Hepatocyte (in vitro differentiated cells): ENCODE measurements at regions not wholly inside any gene's neighbourhood (a gene's known extent, or its start where the extent isn't known, plus 50 kb on each side); places are given as distances from the start of the nearest gene placed in this dataset.

Source experiments
- DNase-seq: peaks from one replicate; pipeline ENCODE4 v3.0.0-alpha.2; 2016; ENCODE audit warnings: low spot score
- H2AFZ ChIP-seq: fragments of 200-600 bp; sonication (generic); 2 replicates; pipeline ENCODE4 v1.6.0; 2016; ENCODE audit warnings: antibody characterized with exemption, mild to moderate bottlenecking
- H3K27ac ChIP-seq: fragments of 200-600 bp; sonication (generic); 2 replicates; pipeline ENCODE4 v1.5.1; 2016; ENCODE audit warnings: mild to moderate bottlenecking
- H3K27me3 ChIP-seq: fragments of 200-600 bp; sonication (generic); 2 replicates; pipeline ENCODE4 v1.6.1; 2016
- H3K36me3 ChIP-seq: fragments of 200-600 bp; sonication (generic); replicated peaks from 2 replicates; pipeline ENCODE4 v1.5.1; 2016; ENCODE audit warnings: low read depth; ENCODE audit not compliant: insufficient read depth
- H3K4me1 ChIP-seq: fragments of 200-600 bp; sonication (generic); 2 replicates; pipeline ENCODE4 v1.5.1; 2016; ENCODE audit warnings: mild to moderate bottlenecking, moderate library complexity; ENCODE audit not compliant: insufficient read depth
- H3K4me2 ChIP-seq: fragments of 200-600 bp; sonication (generic); 2 replicates; pipeline ENCODE4 v1.6.0; 2016
- H3K4me3 ChIP-seq: fragments of 200-600 bp; sonication (generic); 2 replicates; pipeline ENCODE4 v1.5.1; 2016; ENCODE audit warnings: mild to moderate bottlenecking
- H3K79me2 ChIP-seq: fragments of 200-600 bp; sonication (generic); 2 replicates; pipeline ENCODE4 v1.6.0; 2017; ENCODE audit warnings: mild to moderate bottlenecking
- H3K9me2 ChIP-seq: fragments of 200-600 bp; sonication (generic); replicated peaks from 2 replicates; pipeline ENCODE4 v1.6.0; 2017; ENCODE audit warnings: mild to moderate bottlenecking; ENCODE audit not compliant: insufficient read depth
- H3K9me3 ChIP-seq: fragments of 200-600 bp; sonication (generic); 2 replicates; pipeline ENCODE4 v1.5.1; 2016; ENCODE audit warnings: low read depth, mild to moderate bottlenecking
- H4K20me1 ChIP-seq: fragments of 200-600 bp; sonication (generic); 2 replicates; pipeline ENCODE4 v1.6.0; 2016; ENCODE audit warnings: mild to moderate bottlenecking; ENCODE audit not compliant: insufficient read depth, poor library complexity, severe bottlenecking
- EZH2 ChIP-seq: fragments of 200-600 bp; sonication (generic); IDR thresholded peaks from 2 replicates; pipeline ENCODE4 v1.6.1; 2016; ENCODE audit warnings: antibody characterized with exemption, mild to moderate bottlenecking, borderline replicate concordance
- EZH2phosphoT487 ChIP-seq: fragments of 200-600 bp; sonication (generic); IDR thresholded peaks from one replicate; pipeline ENCODE4 v1.6.1; 2018; ENCODE audit warnings: antibody characterized with exemption, mild to moderate bottlenecking, low read depth, moderate library complexity; ENCODE audit not compliant: unreplicated experiment, severe bottlenecking
- WGBS: methylation state at CpG from one replicate; pipeline ENCODE4 v1.1.6; 2016; ENCODE audit warnings: low lambda C conversion rate; ENCODE audit errors: missing lambda C conversion rate; 5-methylcytosine and 5-hydroxymethylcytosine counted together
- TF ChIP-seq, protein P1 (sequence below): fragments of 200-600 bp; sonication (generic); IDR thresholded peaks from 2 replicates; pipeline ENCODE4 v1.5.1; 2016; ENCODE audit warnings: antibody characterized with exemption, mild to moderate bottlenecking; ENCODE audit not compliant: poor library complexity

DNA sequence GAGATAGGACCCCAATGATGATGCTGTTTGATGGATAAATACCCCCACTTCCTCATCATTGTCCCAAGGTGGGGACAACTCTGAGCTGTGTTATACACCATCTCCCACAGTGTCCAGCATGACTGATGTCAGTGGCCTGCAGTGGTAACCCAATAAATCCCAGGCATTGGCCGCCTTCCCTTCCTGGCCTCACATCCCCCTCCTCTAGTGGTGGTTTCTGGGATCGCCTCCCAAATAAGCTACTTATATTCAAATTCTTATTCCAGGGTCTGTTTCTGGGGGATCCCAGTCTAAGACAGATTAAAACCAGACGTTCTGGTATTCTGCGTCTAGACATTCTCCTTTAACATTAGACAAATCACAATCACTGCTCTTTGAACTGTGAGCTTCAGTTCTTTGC is 90.6 kb downstream of the SCP2D1 start:
- no peaks in the 10 kb centered on the region for H3K9me2 ChIP-seq
- no peak for DNase-seq
- WGBS: 39% methylated on average over 4 of the region's 4 CpGs
- H3K4me1 ChIP-seq: no peaks in the 10 kb centered on the region
- TF ChIP-seq, protein P1, sequence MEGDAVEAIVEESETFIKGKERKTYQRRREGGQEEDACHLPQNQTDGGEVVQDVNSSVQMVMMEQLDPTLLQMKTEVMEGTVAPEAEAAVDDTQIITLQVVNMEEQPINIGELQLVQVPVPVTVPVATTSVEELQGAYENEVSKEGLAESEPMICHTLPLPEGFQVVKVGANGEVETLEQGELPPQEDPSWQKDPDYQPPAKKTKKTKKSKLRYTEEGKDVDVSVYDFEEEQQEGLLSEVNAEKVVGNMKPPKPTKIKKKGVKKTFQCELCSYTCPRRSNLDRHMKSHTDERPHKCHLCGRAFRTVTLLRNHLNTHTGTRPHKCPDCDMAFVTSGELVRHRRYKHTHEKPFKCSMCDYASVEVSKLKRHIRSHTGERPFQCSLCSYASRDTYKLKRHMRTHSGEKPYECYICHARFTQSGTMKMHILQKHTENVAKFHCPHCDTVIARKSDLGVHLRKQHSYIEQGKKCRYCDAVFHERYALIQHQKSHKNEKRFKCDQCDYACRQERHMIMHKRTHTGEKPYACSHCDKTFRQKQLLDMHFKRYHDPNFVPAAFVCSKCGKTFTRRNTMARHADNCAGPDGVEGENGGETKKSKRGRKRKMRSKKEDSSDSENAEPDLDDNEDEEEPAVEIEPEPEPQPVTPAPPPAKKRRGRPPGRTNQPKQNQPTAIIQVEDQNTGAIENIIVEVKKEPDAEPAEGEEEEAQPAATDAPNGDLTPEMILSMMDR: no peak
- TF ChIP-seq EZH2 (no peak), EZH2phosphoT487 (no peak)
- no peaks in the 10 kb centered on the region for H4K20me1 ChIP-seq
- no peaks in the 10 kb centered on the region for H3K9me3 ChIP-seq
- H3K79me2 ChIP-seq: no peaks in the 10 kb centered on the region
- no peak overlapping the region for H2AFZ ChIP-seq
- no peaks in the 10 kb centered on the region for H3K27me3 ChIP-seq
- H3K4me2 ChIP-seq: no peak overlapping the region
- H3K27ac ChIP-seq: no peak overlapping the region
- no peak overlapping the region for H3K4me3 ChIP-seq
- H3K36me3 ChIP-seq: no peaks in the 10 kb centered on the region

- H2AFZ ChIP-seq: no peak overlapping the region
- H3K79me2 ChIP-seq: no peaks in the 10 kb centered on the region
- no peak overlapping the region for H3K4me2 ChIP-seq
- H3K9me3 ChIP-seq: no peaks in the 10 kb centered on the region
- TF ChIP-seq, protein P1: peak; percentile 41
- TF ChIP-seq EZH2phosphoT487: no peak
- no peaks in the 10 kb centered on the region for H4K20me1 ChIP-seq
- H3K4me1 ChIP-seq: no peaks in the 10 kb centered on the region
- no peak overlapping the region for H3K4me3 ChIP-seq
- no peaks in the 10 kb centered on the region for H3K27me3 ChIP-seq
- no peaks in the 10 kb centered on the region for H3K36me3 ChIP-seq
- WGBS: 61% methylated on average over 5 of the region's 5 CpGs
- peak; percentile 23 for DNase-seq
- H3K9me2 ChIP-seq: no peaks in the 10 kb centered on the region
- H3K27ac ChIP-seq: no peak overlapping the region
Measured at GRCh38 chr20:18904624-18905023, 91.0 kb downstream of the SCP2D1 start.

DNA sequence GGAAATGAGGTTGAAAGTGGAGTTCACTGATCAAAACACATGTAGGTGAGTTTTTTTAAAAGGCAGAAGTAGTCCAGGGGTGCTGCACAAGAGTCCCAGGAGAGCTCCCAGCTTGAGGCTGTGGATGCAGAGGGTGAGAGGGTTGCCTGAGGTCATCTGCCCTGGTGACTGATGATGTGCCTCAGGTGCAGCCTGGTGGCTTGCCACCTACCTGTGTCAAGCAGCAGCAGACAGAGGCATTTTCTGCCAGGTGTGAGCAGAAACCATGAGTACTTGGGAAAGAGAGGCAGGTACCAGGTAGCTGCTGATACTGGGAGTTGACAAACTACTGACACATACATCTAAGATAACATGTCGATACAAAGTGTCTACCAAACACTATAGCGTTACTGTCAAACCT is 92.5 kb downstream of the SCP2D1 start:
- H3K4me2 ChIP-seq: no peak overlapping the region
- H3K27me3 ChIP-seq: no peaks in the 10 kb centered on the region
- H3K4me3 ChIP-seq: no peak overlapping the region
- H2AFZ ChIP-seq: no peak overlapping the region
- TF ChIP-seq, protein P1: no peak
- TF ChIP-seq EZH2phosphoT487 (no peak), EZH2 (no peak)
- no peaks in the 10 kb centered on the region for H3K36me3 ChIP-seq
- H3K9me3 ChIP-seq: no peaks in the 10 kb centered on the region
- no peak overlapping the region for H3K27ac ChIP-seq
- H4K20me1 ChIP-seq: no peaks in the 10 kb centered on the region
- DNase-seq: no peak
- H3K4me1 ChIP-seq: no peaks in the 10 kb centered on the region
- no peaks in the 10 kb centered on the region for H3K79me2 ChIP-seq
- 87% methylated on average over 2 of the region's 2 CpGs for WGBS
- H3K9me2 ChIP-seq: no peaks in the 10 kb centered on the region

DNA sequence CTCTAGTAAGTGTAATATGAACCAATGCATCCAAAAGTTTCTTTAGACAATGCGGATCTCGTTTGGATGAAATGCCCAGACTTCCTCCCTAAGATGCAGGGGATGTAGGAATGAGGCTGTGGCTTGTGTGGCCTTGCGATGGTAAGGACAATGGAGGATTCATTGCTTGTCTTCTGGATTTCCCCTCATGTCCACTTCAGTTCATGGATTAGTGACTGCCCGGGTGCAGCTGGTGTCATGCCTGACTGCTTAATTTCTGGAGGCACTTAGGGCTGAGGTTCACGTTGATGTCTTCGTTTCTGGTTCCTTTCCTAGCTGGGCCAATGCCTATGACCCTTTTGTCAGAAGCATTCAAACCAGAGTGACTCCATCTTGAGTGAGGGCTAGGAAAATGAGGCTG is 93.8 kb downstream of the SCP2D1 start:
- TF ChIP-seq EZH2phosphoT487 (no peak), EZH2 (no peak)
- TF ChIP-seq, protein P1: no peak
- no peaks in the 10 kb centered on the region for H3K79me2 ChIP-seq
- H4K20me1 ChIP-seq: no peaks in the 10 kb centered on the region
- DNase-seq: no peak
- H3K4me3 ChIP-seq: no peak overlapping the region
- no peaks in the 10 kb centered on the region for H3K9me3 ChIP-seq
- H3K4me2 ChIP-seq: no peak overlapping the region
- 91% methylated on average over 6 of the region's 6 CpGs for WGBS
- no peaks in the 10 kb centered on the region for H3K27me3 ChIP-seq
- no peaks in the 10 kb centered on the region for H3K36me3 ChIP-seq
- H3K27ac ChIP-seq: no peak overlapping the region
- H3K9me2 ChIP-seq: no peaks in the 10 kb centered on the region
- H3K4me1 ChIP-seq: no peaks in the 10 kb centered on the region
- no peak overlapping the region for H2AFZ ChIP-seq
